HEK293 (cell line): ENCODE measurements at regions not wholly inside any gene's neighbourhood (a gene's known extent, or its start where the extent isn't known, plus 50 kb on each side); places are given as distances from the start of the nearest gene placed in this dataset.

Experiments
- BCL11A ChIP-seq: fragments of 450-650 bp; formaldehyde crosslinking; IDR thresholded peaks from 2 replicates; pipeline ENCODE4 v1.5.1; 2016; ENCODE audit warnings: low read depth, missing biosample characterization, missing genetic modification characterization
- EGR2 ChIP-seq: fragments of 450-650 bp; formaldehyde crosslinking; IDR thresholded peaks from 2 replicates; pipeline ENCODE4 v1.5.1; 2016; ENCODE audit warnings: low read depth, missing biosample characterization, missing genetic modification characterization
- GLIS1 ChIP-seq: fragments of 450-650 bp; formaldehyde crosslinking; IDR thresholded peaks from 2 replicates; pipeline ENCODE4 v1.5.1; 2016; ENCODE audit warnings: missing biosample characterization, missing genetic modification characterization
- GLIS2 ChIP-seq: fragments of 450-650 bp; formaldehyde crosslinking; IDR thresholded peaks from 2 replicates; pipeline ENCODE4 v1.5.1; 2016; ENCODE audit warnings: missing biosample characterization, missing genetic modification characterization
- IKZF3 ChIP-seq: fragments of 450-650 bp; IDR thresholded peaks from 2 replicates; pipeline ENCODE4 v1.5.0; 2018; ENCODE audit warnings: missing biosample characterization, mild to moderate bottlenecking, missing genetic modification characterization, moderate library complexity
- KLF8 ChIP-seq: fragments of 450-650 bp; formaldehyde crosslinking; IDR thresholded peaks from 2 replicates; pipeline ENCODE4 v1.5.1; 2016; ENCODE audit warnings: missing biosample characterization, missing genetic modification characterization
- REST ChIP-seq: fragments of 450-650 bp; formaldehyde crosslinking; IDR thresholded peaks from 2 replicates; pipeline ENCODE4 v1.5.1; 2016; ENCODE audit warnings: missing biosample characterization, missing genetic modification characterization
- ZBTB10 ChIP-seq: fragments of 450-650 bp; formaldehyde crosslinking; IDR thresholded peaks from 2 replicates; pipeline ENCODE4 v1.5.1; 2016; ENCODE audit warnings: missing biosample characterization, missing genetic modification characterization
- ZBTB11 ChIP-seq: fragments of 450-650 bp; formaldehyde crosslinking; conservative IDR thresholded peaks from 2 replicates; pipeline ENCODE4 v1.5.1; 2016; ENCODE audit warnings: low read depth, missing biosample characterization, missing genetic modification characterization
- ZBTB17 ChIP-seq: fragments of 450-650 bp; formaldehyde crosslinking; IDR thresholded peaks from 2 replicates; pipeline ENCODE4 v1.5.1; 2016; ENCODE audit warnings: missing biosample characterization, missing genetic modification characterization
- ZBTB26 ChIP-seq: fragments of 450-650 bp; formaldehyde crosslinking; optimal IDR thresholded peaks from 2 replicates; pipeline ENCODE3; 2016; ENCODE audit warnings: missing biosample characterization, mild to moderate bottlenecking, missing genetic modification characterization
- ZBTB48 ChIP-seq: fragments of 450-650 bp; formaldehyde crosslinking; IDR thresholded peaks from 2 replicates; pipeline ENCODE4 v1.5.1; 2016; ENCODE audit warnings: missing biosample characterization, missing genetic modification characterization
- ZBTB8A ChIP-seq: fragments of 450-650 bp; formaldehyde crosslinking; IDR thresholded peaks from 2 replicates; pipeline ENCODE4 v1.5.1; 2016; ENCODE audit warnings: missing biosample characterization, missing genetic modification characterization
- ZFHX2 ChIP-seq: fragments of 450-650 bp; formaldehyde crosslinking; conservative IDR thresholded peaks from 2 replicates; pipeline ENCODE4 v1.5.1; 2016; ENCODE audit warnings: missing biosample characterization, missing genetic modification characterization
- ZIC2 ChIP-seq: fragments of 450-650 bp; formaldehyde crosslinking; IDR thresholded peaks from 2 replicates; pipeline ENCODE4 v1.5.1; 2016; ENCODE audit warnings: missing biosample characterization, missing genetic modification characterization
- ZNF2 ChIP-seq: fragments of 450-650 bp; formaldehyde crosslinking; IDR thresholded peaks from 2 replicates; pipeline ENCODE4 v1.5.1; 2016; ENCODE audit warnings: missing biosample characterization, missing genetic modification characterization
- ZNF335 ChIP-seq: fragments of 450-650 bp; formaldehyde crosslinking; conservative IDR thresholded peaks from 2 replicates; pipeline ENCODE4 v1.5.1; 2016; ENCODE audit warnings: missing biosample characterization, missing genetic modification characterization
- ZNF37A ChIP-seq: fragments of 450-650 bp; IDR thresholded peaks from 2 replicates; pipeline ENCODE4 v1.5.1; 2018; ENCODE audit warnings: missing biosample characterization, missing genetic modification characterization
- ZNF391 ChIP-seq: fragments of 450-650 bp; formaldehyde crosslinking; IDR thresholded peaks from 2 replicates; pipeline ENCODE4 v1.5.1; 2016; ENCODE audit warnings: low read depth, missing biosample characterization, missing genetic modification characterization, borderline replicate concordance
- ZNF449 ChIP-seq: fragments of 450-650 bp; formaldehyde crosslinking; IDR thresholded peaks from 2 replicates; pipeline ENCODE4 v1.5.1; 2017; ENCODE audit warnings: missing biosample characterization, mild to moderate bottlenecking, missing genetic modification characterization, moderate library complexity
- ZNF501 ChIP-seq: fragments of 450-650 bp; formaldehyde crosslinking; IDR thresholded peaks from 2 replicates; pipeline ENCODE4 v1.5.1; 2016; ENCODE audit warnings: missing biosample characterization, missing genetic modification characterization
- ZNF629 ChIP-seq: fragments of 450-650 bp; formaldehyde crosslinking; IDR thresholded peaks from 2 replicates; pipeline ENCODE4 v1.5.1; 2017; ENCODE audit warnings: missing biosample characterization, missing genetic modification characterization
- ZNF660 ChIP-seq: fragments of 450-650 bp; IDR thresholded peaks from 2 replicates; pipeline ENCODE4 v1.5.1; 2018; ENCODE audit warnings: missing biosample characterization, mild to moderate bottlenecking, missing genetic modification characterization
- ZNF692 ChIP-seq: fragments of 450-650 bp; formaldehyde crosslinking; IDR thresholded peaks from 2 replicates; pipeline ENCODE4 v1.5.1; 2016; ENCODE audit warnings: missing biosample characterization, missing genetic modification characterization
- ZXDB ChIP-seq: fragments of 450-650 bp; formaldehyde crosslinking; IDR thresholded peaks from 2 replicates; pipeline ENCODE4 v1.5.1; 2016; ENCODE audit warnings: missing biosample characterization, missing genetic modification characterization

GRCh38 chr6:26956601-26957184, 290.8 kb upstream of the PRSS16 start (continued):
- TF ChIP-seq ZNF37A (tag by site-specific recombination) (peak; percentile 61; the same call in 1 of the 2 replicates), ZNF2 (tag by site-specific recombination) (peak; percentile 58; the same call in 1 of the 2 replicates), KLF8 (tag by site-specific recombination) (0 out of 2 replicates have a peak, but pooled peaks have one; percentile 34), ZNF449 (tag by site-specific recombination) (0 out of 2 replicates have a peak, but pooled peaks have one; percentile 28), IKZF3 (tag by site-specific recombination) (0 out of 2 replicates have a peak, but pooled peaks have one; percentile 30), REST (peak; percentile 26; the same call in 1 of the 2 replicates), ZBTB11 (peak; percentile 79), BCL11A (peak; percentile 17; the same call in 1 of the 2 replicates), ZBTB26 (tag by site-specific recombination) (peak; percentile 81), ZIC2 (peak; percentile 35; the same call in 1 of the 2 replicates), GLIS2 (0 out of 2 replicates have a peak, but pooled peaks have one; percentile 19), ZNF660 (tag by site-specific recombination) (peak; percentile 90), ZBTB17 (tag by site-specific recombination) (0 out of 2 replicates have a peak, but pooled peaks have one; percentile 47), ZXDB (tag by site-specific recombination) (peak; percentile 47; the same call in 1 of the 2 replicates), ZBTB10 (tag by site-specific recombination) (0 out of 2 replicates have a peak, but pooled peaks have one; percentile 5), ZNF501 (tag by site-specific recombination) (peak; percentile 67), ZBTB48 (tag by site-specific recombination) (peak; percentile 43; the same call in 1 of the 2 replicates), ZNF629 (tag by site-specific recombination) (peak; percentile 35; the same call in 1 of the 2 replicates), GLIS1 (tag by site-specific recombination) (peak; percentile 15; the same call in 1 of the 2 replicates), EGR2 (tag by site-specific recombination) (peak; percentile 35; the same call in 1 of the 2 replicates), ZBTB8A (tag by site-specific recombination) (peak; percentile 100), ZNF391 (0 out of 2 replicates have a peak, but pooled peaks have one; percentile 38), ZNF335 (tag by site-specific recombination) (peak; percentile 58; the same call in 1 of the 2 replicates), ZFHX2 (tag by site-specific recombination) (0 out of 2 replicates have a peak, but pooled peaks have one; percentile 16), ZNF692 (tag by site-specific recombination) (peak; percentile 38; the same call in 1 of the 2 replicates)
